PFSK-1 (cell line): ENCODE measurements at regions not wholly inside any gene's neighbourhood (a gene's known extent, or its start where the extent isn't known, plus 50 kb on each side); places are given as distances from the start of the nearest gene placed in this dataset.

Experiments used
- FOXP2 ChIP-seq: optimal IDR thresholded peaks from 2 replicates; pipeline ENCODE3; 2011; ENCODE audit warnings: borderline replicate concordance, control low read depth, inconsistent platforms; ENCODE audit not compliant: insufficient read depth; ENCODE audit errors: extremely low read length, extremely low read depth
- POLR2AphosphoS5 ChIP-seq: IDR thresholded peaks from 2 replicates; pipeline ENCODE4 v1.6.1; 2012; ENCODE audit warnings: low read depth, mild to moderate bottlenecking, control low read depth, low read length, moderate library complexity
- SIN3A ChIP-seq: IDR thresholded peaks from 2 replicates; pipeline ENCODE4 v1.6.1; 2012; ENCODE audit warnings: mild to moderate bottlenecking, low read length, moderate library complexity, borderline replicate concordance; ENCODE audit not compliant: insufficient read depth
- TAF1 ChIP-seq: IDR thresholded peaks from 2 replicates; pipeline ENCODE4 v1.6.1; 2012; ENCODE audit warnings: low read length, control low read depth, borderline replicate concordance; ENCODE audit not compliant: insufficient read depth
- TF ChIP-seq, protein P1 (sequence below), 2 experiments: IDR thresholded peaks; 2 replicates each; pipeline versions ENCODE4 v1.6.1 to v1.8.0; 2011 to 2012; ENCODE audit warnings: low read depth in 2 of 2, low read length in 2 of 2, control low read depth in 1 of 2, inconsistent platforms in 1 of 2, mild to moderate bottlenecking in 1 of 2, moderate library complexity in 1 of 2; ENCODE audit not compliant: insufficient read depth in 1 of 2

DNA sequence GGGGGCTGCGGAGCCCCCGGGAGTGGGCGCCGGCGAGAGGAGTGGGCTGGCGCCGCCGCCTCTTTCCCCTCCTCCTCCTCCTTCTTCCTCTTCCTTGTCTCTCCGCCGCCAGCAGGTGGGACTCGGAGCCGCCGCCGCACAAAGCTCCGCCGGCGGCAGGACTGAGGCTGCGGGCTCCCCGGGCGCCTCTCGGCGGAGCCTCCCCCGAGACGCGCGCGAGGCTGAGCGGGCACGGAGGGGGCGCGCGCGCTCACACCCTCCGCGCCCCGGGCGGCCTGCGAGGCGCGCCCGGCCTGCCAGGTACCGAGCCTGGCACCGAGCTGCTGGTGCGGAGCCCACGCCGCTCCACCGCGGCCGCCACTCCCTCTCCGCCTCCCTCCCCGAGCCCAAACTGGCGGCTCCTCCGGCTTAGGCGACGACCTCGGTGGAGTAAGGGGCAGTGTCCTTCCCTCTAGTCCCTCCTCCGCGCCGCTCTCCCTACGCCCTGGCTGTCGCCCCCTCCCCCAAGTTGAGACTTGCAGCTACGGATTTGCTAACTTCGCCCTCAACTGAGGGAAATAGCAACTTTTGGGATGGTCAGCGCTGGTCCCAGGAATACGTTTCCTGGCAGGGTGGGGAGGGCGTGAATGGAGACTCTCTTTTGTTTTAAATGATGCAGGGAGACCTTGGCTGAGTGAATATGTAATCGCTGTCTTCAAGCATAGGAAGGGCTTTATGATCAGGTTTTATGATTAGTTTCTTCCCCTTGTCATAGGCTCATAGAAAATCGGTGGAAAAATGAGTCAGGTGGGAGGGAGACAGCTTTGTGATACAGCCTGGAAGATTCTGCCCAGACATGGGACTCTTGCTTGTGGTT, 199.5 kb upstream of the CAND1 start:
- TF ChIP-seq FOXP2 (no peak), TAF1 (no peak), POLR2AphosphoS5 (no peak), SIN3A (no peak)
- TF ChIP-seq, protein P1, sequence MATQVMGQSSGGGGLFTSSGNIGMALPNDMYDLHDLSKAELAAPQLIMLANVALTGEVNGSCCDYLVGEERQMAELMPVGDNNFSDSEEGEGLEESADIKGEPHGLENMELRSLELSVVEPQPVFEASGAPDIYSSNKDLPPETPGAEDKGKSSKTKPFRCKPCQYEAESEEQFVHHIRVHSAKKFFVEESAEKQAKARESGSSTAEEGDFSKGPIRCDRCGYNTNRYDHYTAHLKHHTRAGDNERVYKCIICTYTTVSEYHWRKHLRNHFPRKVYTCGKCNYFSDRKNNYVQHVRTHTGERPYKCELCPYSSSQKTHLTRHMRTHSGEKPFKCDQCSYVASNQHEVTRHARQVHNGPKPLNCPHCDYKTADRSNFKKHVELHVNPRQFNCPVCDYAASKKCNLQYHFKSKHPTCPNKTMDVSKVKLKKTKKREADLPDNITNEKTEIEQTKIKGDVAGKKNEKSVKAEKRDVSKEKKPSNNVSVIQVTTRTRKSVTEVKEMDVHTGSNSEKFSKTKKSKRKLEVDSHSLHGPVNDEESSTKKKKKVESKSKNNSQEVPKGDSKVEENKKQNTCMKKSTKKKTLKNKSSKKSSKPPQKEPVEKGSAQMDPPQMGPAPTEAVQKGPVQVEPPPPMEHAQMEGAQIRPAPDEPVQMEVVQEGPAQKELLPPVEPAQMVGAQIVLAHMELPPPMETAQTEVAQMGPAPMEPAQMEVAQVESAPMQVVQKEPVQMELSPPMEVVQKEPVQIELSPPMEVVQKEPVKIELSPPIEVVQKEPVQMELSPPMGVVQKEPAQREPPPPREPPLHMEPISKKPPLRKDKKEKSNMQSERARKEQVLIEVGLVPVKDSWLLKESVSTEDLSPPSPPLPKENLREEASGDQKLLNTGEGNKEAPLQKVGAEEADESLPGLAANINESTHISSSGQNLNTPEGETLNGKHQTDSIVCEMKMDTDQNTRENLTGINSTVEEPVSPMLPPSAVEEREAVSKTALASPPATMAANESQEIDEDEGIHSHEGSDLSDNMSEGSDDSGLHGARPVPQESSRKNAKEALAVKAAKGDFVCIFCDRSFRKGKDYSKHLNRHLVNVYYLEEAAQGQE (IDR thresholded peaks at IDR 0.05; ENCODE audit: insufficient read depth in 1 of 2, low read depth in 2 of 2, low read length in 2 of 2), result no peak

DNA sequence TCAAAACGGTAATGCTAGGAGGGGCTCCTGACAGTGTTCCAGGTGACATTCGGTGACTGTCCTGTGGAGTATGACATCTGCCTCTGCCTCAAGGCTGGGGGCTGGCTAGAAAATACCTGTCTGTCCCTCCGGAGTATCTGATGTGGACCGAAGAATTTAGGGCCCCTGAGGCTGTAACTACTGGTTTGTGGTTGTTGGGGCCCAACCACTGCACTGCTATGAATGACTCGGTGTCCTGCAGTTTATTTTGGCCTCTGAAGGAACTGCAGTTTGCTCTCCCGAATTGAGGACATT, 198.9 kb upstream of the CAND1 start:
- TF ChIP-seq FOXP2 (no peak), POLR2AphosphoS5 (no peak), SIN3A (no peak), TAF1 (no peak)
- TF ChIP-seq, protein P1 (IDR thresholded peaks at IDR 0.05; ENCODE audit: insufficient read depth in 1 of 2, low read depth in 2 of 2, low read length in 2 of 2), result no peak

DNA sequence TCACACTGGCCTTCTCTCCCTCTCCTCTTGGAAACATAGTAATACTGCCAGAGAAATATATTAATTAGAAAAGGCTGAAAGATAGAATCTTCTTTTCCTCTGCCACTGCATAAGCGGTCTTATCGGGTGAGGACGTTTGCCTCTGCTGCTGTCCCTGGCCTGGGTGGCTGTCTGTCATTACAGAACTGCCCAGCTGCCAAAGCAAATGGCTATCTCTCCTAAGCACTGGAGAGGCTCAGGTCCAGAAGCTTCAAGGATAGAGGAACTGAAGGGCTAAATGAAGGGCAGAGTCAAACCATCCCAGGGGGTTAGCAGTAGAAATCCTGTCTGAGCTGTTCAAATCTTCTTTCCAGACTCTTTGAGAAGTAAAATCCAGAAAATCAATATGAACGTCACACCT, 198.6 kb upstream of the CAND1 start:
- no peak for TF ChIP-seq SIN3A
- no peak for TF ChIP-seq FOXP2
- TF ChIP-seq, protein P1 (IDR thresholded peaks at IDR 0.05; ENCODE audit: insufficient read depth in 1 of 2, low read depth in 2 of 2, low read length in 2 of 2), result no peak

DNA sequence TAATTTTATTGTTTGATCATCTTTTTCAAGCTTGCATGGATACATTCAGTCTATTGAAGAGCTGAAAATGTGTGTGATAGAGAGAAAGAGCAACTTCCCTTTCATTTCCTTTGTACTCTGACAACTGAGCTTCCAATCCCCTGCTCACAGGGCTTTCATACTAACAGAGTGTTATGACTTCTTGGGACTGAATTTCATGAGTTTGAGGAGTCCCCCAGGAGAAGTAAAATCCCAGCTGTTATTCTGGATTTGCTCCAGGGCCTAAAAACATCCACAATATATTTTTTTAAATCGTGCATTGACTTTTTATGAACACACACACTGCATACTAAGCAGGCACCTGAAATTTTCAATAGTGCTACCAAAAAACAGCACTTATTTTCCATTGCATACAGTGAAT, 195.8 kb upstream of the CAND1 start:
- TF ChIP-seq POLR2AphosphoS5, result no peak
- TF ChIP-seq, protein P1 (IDR thresholded peaks at IDR 0.05; ENCODE audit: insufficient read depth in 1 of 2, low read depth in 2 of 2, low read length in 2 of 2), result no peak
- TF ChIP-seq TAF1, result no peak
- no peak for TF ChIP-seq SIN3A
- no peak for TF ChIP-seq FOXP2

DNA sequence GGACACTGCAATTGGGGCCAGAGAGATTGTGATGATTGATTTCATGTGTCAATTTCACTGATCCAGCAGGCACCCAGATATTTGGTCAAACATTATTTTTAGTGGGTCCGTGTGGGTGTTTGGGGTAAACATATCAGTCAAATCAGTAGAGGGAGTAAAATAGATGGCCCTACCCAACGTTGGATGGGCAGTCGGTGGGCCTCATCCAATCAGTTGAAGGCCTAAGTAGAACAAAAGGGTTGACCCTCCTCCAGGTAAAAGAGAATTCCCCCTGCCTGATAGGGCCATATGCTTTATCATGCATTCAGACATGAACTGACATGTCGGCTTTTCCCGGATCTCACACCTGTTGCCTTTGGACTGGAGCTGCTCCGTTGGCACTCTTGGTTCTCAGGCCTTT, 195.1 kb upstream of the CAND1 start:
- TF ChIP-seq TAF1 (no peak), POLR2AphosphoS5 (no peak), FOXP2 (no peak), SIN3A (no peak)
- TF ChIP-seq, protein P1 (IDR thresholded peaks at IDR 0.05; ENCODE audit: insufficient read depth in 1 of 2, low read depth in 2 of 2, low read length in 2 of 2), result no peak
